GM23338 (cell line): ENCODE measurements at regions not wholly inside any gene's neighbourhood (a gene's known extent, or its start where the extent isn't known, plus 50 kb on each side); places are given as distances from the start of the nearest gene placed in this dataset.

Source experiments
- CREB1 ChIP-seq: fragments of 250-450 bp; sonication (Bioruptor Pico); IDR thresholded peaks from 2 replicates; pipeline ENCODE4 v1.5.0; 2020; ENCODE audit warnings: low read depth, mild to moderate bottlenecking, moderate library complexity
- EZH2 ChIP-seq: fragments of 200-600 bp; sonication (generic); IDR thresholded peaks from one replicate; pipeline ENCODE4 v1.8.0; 2017; ENCODE audit warnings: antibody characterized with exemption, mild to moderate bottlenecking, low read depth; ENCODE audit not compliant: unreplicated experiment
- EZH2phosphoT487 ChIP-seq: fragments of 200-600 bp; sonication (generic); IDR thresholded peaks from one replicate; pipeline ENCODE4 v1.8.1; 2018; ENCODE audit warnings: antibody characterized with exemption; ENCODE audit not compliant: unreplicated experiment
- POLR2AphosphoS5 ChIP-seq: IDR thresholded peaks from 2 replicates; pipeline ENCODE4 v1.6.1; 2016; ENCODE audit warnings: antibody characterized with exemption, low read depth
- ZNF331 ChIP-seq: fragments of 250-450 bp; sonication (Bioruptor Pico); IDR thresholded peaks from 2 replicates; pipeline ENCODE4 v1.5.0; 2020; ENCODE audit warnings: low read depth, mild to moderate bottlenecking, moderate library complexity
- TF ChIP-seq, protein P1 (sequence below), 2 experiments: fragments of 200-600 bp in 1 of 2; sonication (generic) in 1 of 2; conservative IDR thresholded peaks; 2 replicates each; pipeline versions ENCODE4 v1.5.1 to v1.6.1; 2016 to 2017; ENCODE audit warnings: antibody characterized with exemption in 2 of 2, low read depth in 2 of 2, mild to moderate bottlenecking in 2 of 2, moderate library complexity in 1 of 2
- TF ChIP-seq, protein P2 (sequence below): IDR thresholded peaks from one replicate; pipeline ENCODE4 v1.6.1; 2018; ENCODE audit warnings: antibody characterized with exemption; ENCODE audit not compliant: unreplicated experiment

DNA sequence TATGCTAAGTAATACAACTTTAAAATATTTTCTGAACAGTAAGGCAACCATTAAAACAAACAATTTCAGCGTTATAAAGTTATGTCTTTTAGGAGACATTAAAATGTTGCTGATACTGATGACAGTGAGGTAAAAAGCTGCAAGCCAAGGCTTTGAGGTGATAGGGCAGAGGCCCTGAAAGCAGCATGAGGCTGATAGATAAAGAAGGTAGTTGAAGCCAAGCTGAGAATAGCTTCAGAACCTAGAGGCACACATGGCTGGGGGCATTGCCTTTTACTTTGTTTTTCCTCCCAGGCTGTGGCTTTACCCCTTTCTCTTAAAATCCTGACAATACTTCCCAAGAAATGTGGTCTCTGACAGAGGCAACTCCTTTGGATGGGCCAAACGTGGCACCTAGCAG, 149.0 kb upstream of the WWC1 start:
- TF ChIP-seq, protein P1, sequence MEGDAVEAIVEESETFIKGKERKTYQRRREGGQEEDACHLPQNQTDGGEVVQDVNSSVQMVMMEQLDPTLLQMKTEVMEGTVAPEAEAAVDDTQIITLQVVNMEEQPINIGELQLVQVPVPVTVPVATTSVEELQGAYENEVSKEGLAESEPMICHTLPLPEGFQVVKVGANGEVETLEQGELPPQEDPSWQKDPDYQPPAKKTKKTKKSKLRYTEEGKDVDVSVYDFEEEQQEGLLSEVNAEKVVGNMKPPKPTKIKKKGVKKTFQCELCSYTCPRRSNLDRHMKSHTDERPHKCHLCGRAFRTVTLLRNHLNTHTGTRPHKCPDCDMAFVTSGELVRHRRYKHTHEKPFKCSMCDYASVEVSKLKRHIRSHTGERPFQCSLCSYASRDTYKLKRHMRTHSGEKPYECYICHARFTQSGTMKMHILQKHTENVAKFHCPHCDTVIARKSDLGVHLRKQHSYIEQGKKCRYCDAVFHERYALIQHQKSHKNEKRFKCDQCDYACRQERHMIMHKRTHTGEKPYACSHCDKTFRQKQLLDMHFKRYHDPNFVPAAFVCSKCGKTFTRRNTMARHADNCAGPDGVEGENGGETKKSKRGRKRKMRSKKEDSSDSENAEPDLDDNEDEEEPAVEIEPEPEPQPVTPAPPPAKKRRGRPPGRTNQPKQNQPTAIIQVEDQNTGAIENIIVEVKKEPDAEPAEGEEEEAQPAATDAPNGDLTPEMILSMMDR (conservative IDR thresholded peaks at IDR 0.05; ENCODE audit: low read depth in 2 of 2) = no peak
- TF ChIP-seq EZH2 = no peak
- TF ChIP-seq, protein P2, sequence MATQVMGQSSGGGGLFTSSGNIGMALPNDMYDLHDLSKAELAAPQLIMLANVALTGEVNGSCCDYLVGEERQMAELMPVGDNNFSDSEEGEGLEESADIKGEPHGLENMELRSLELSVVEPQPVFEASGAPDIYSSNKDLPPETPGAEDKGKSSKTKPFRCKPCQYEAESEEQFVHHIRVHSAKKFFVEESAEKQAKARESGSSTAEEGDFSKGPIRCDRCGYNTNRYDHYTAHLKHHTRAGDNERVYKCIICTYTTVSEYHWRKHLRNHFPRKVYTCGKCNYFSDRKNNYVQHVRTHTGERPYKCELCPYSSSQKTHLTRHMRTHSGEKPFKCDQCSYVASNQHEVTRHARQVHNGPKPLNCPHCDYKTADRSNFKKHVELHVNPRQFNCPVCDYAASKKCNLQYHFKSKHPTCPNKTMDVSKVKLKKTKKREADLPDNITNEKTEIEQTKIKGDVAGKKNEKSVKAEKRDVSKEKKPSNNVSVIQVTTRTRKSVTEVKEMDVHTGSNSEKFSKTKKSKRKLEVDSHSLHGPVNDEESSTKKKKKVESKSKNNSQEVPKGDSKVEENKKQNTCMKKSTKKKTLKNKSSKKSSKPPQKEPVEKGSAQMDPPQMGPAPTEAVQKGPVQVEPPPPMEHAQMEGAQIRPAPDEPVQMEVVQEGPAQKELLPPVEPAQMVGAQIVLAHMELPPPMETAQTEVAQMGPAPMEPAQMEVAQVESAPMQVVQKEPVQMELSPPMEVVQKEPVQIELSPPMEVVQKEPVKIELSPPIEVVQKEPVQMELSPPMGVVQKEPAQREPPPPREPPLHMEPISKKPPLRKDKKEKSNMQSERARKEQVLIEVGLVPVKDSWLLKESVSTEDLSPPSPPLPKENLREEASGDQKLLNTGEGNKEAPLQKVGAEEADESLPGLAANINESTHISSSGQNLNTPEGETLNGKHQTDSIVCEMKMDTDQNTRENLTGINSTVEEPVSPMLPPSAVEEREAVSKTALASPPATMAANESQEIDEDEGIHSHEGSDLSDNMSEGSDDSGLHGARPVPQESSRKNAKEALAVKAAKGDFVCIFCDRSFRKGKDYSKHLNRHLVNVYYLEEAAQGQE = no peak
- no peak for TF ChIP-seq EZH2phosphoT487
- TF ChIP-seq POLR2AphosphoS5 = no peak
- no peak for TF ChIP-seq ZNF331 (CRISPR knock-in tag)
- no peak for TF ChIP-seq CREB1 (CRISPR knock-in tag)
